Uterus (tissue), 2 donors: ENCODE measurements at regions not wholly inside any gene's neighbourhood (a gene's known extent, or its start where the extent isn't known, plus 50 kb on each side); places are given as distances from the start of the nearest gene placed in this dataset.

ENCODE experiments used
- POLR2A ChIP-seq, 2 donors: fragments of 450-650 bp; IDR thresholded peaks; one replicate each; pipeline ENCODE4 v1.6.1; 2016; ENCODE audit warnings: antibody characterized with exemption in 2 of 2, mild to moderate bottlenecking in 1 of 2, moderate library complexity in 1 of 2
- TF ChIP-seq, protein P1 (sequence below), 4 experiments: fragments of 200-600 bp in 2 of 4; fragments of 450-650 bp in 2 of 4; sonication (generic) in 2 of 4; IDR thresholded peaks; one replicate each; pipeline ENCODE4 v1.5.1; 2016 to 2019; ENCODE audit warnings: antibody characterized with exemption in 4 of 4, mild to moderate bottlenecking in 2 of 4, moderate library complexity in 1 of 4

DNA sequence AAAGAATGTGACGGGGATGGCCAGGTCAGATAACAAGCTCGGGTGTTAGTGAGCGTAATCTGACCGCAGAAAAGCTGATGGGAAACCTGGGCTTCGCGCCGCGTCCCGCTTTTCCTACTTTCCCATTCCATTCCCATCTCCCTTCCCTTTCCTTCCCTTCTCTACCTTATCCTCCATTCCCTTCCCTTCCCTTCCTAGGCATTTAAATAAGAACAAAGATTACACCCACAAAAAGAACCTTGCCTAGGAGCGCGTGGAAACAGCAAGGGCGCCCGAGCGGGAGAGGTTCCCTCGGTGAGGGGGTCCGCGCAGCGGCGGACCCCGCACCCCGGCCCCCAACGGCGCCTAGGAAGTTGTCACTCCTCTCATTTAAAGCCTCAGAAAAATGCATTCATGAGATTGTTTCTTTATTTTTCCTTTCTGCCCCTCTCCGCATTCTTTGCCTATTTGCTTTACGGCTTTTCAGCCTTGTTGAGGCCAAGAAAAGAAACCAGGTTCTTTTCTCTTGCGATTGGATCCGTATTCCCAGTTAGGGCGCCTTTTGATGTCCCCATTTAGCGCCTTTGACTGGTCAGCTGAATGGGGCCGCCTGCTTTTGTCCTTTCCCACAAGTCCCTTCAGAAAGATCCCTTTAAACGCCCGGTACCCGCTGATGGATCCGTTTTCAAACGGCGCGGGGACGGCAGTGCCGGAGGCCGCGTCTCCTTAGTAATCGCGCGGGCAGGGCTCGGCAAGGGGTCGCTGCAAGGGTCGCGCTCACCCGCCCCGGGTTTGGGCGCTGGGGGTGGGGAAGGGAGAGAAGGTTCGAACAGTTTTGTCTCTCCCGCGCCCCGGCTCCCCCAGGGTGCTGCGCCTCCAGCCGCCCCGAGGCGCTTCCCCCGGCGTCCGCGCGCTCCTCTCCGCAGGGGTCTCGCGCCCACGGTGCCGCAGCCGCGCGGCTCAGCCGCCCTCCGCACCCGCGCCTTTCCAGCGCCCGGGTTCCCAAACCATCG, 54.1 kb upstream of the TMEM33 start:
- TF ChIP-seq, protein P1, sequence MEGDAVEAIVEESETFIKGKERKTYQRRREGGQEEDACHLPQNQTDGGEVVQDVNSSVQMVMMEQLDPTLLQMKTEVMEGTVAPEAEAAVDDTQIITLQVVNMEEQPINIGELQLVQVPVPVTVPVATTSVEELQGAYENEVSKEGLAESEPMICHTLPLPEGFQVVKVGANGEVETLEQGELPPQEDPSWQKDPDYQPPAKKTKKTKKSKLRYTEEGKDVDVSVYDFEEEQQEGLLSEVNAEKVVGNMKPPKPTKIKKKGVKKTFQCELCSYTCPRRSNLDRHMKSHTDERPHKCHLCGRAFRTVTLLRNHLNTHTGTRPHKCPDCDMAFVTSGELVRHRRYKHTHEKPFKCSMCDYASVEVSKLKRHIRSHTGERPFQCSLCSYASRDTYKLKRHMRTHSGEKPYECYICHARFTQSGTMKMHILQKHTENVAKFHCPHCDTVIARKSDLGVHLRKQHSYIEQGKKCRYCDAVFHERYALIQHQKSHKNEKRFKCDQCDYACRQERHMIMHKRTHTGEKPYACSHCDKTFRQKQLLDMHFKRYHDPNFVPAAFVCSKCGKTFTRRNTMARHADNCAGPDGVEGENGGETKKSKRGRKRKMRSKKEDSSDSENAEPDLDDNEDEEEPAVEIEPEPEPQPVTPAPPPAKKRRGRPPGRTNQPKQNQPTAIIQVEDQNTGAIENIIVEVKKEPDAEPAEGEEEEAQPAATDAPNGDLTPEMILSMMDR (IDR thresholded peaks at IDR 0.05): no peak
- TF ChIP-seq POLR2A (IDR thresholded peaks at IDR 0.05): no peak
